ENCODE measurements at regions not wholly inside any gene's neighbourhood (a gene's known extent, or its start where the extent isn't known, plus 50 kb on each side); places are given as distances from the start of the nearest gene placed in this dataset.
A peak's percentile ranks its signal among the peaks of the same experiment; 100 is the strongest.
"Not testable (repeated sequence)": the region's sequence is repeated elsewhere in the genome, so short reads cannot be mapped to it uniquely, and the experiment has no call there.

DNA sequence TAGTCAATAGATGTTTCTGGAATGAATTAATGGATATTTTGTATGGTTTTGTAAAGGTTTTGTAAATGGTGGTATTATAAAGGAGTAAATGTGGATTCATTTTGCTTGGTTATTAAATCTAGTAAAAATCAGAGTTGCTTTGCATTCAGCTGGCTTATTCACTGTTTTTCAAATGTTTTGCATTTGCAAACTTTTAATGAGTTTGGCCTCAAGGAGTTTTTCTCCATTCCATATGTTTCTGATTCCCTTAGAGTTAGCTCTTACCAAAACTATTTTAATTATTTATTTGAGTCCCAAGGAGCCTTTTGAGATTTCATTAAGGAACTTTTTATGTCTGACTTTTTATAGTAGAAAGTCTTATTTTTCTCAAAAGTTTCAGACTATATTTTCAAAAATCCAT, 992.2 kb downstream of the DIPK2A start:
- no peak for DNase-seq

DNA sequence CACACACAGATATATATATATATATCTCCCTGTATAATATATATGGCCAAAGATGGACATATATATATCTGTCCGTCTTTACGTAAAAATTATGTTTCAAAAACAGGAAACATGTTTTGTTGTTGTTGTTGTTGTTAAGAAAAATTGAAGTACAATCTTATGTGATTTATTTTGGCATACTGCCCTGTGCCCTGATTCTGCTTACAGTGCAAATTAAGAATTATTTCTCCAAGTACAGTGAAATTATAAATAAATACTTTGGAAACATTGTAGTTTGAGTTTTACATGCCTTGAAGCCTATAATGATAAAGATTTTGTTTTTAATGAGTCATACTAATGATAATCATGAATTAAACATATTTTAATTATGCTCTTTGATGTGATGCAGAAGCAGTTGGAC, 994.9 kb downstream of the DIPK2A start:
- no peak for DNase-seq

DNA sequence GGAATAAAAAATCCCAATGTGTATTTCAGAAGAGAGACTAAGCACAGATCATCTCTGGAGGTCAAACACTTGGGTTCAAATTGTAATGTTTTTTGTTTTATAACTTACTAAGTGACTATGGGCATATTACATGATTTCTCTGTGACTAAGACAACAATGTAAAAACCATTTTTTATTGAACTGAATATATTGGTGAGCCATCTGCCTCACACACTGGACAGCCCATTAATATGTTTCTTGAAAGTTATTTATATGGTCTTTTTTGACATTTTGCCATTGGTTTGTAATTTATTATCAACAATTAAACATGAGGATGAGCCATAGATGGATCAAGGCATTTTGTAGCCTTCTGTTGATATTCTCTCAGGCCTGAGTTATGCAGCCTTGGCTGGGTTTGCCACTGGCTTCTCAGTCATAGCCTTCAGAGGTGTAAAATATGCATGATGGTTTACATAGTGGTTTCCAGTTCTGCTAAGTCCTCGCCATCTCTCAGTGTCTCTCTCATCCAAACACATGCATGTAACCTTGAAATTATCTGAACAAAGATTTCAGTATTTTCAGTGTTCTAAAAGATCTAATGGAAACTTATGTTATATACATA, 997.2 kb downstream of the DIPK2A start:
- DNase-seq: no peak

DNA sequence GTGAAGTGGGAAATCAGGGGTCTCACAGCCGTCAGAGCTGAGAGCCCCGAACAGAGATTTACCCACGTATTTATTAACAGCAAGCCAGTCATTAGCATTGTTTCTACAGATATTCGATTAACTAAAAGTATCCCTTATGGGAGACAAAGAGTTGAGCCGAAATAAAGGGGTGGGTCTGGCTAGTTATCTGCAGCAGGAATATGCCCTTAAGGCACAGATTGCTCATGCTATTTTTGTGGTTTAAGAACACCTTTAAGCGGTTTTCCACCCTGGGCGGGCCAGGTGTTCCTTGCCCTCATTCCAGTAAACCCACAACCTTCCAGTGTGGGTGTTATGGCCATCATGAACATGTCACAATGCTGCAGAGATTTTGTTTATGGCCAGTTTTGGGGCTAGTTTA, 1012.9 kb downstream of the DIPK2A start:
- DNase-seq: not testable (repeated sequence)

DNA sequence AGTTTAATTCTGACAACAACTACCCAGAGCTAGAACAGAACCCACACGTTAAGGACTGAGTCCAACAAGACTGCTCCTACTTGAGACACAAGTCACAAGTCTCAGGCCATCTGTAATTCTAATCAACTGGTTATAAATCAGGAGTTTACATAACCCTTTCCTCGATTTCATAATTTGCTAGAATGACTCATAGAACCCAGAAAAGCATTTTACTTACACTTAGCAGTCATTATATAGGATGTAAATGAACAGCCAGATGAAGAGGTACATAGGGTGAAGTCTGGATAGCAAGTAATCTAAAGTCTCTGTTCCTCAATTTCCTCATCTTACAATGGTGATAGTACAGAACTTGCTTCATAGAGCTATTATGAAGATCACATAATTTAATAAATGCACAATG, 1018.2 kb downstream of the DIPK2A start:
- DNase-seq: no peak

DNA sequence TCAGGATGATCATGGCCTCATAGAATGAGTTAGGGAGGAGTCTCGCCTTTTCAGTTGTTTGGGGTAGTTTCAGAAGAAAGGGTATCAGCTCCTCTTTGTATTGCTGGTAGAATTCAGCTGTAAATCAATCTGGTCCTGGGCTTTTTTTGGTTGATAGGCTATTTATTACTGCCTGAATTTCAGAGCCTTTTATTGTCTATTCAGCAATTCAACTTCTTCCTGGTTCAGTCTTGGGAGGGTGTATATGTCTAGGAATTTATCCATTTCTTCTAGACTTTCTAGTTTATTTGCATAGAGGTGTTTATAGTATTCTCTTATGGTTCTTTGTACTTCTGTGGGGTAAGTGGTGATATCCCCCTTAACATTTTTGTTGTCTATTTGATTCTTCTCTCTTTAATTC, 1024.2 kb downstream of the DIPK2A start:
- DNase-seq: no peak

DNA sequence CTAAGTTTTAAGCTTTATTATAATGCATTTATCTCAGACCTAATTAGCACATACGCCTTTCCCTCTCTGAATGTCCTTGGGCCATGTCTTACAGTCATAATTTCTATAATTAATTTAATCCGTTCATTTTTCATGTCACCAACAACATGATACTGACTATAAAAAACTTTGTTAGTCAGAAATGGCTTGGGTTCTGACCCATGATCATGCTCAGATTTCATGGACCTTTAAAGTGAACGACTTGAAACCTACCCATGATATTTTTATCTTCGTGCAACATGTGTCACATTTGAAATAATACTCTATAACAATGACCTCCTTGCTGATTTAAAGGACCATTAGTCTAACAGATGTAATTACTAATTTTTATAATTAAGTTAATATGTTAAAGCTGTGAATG, 1033.8 kb downstream of the DIPK2A start:
- no peak for DNase-seq

DNA sequence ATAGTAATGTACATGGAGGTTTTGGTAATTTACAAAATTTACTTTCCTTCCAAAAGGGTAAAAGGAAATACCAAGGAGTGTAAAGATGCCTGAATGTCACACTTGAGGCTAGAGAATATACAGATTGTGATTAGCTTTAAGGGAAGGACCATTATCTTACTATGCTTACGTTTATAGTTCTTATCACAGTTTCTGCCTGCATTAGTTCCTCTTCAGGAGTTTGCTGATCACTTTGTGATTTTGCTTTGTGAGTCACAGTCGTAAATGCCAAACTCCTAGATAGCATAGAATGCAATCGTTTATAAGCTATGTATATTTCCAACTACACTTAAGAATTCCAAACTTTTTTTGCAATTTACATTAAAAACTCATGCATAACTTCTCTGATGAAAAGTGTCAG, 1034.6 kb downstream of the DIPK2A start:
- DNase-seq: no peak

DNA sequence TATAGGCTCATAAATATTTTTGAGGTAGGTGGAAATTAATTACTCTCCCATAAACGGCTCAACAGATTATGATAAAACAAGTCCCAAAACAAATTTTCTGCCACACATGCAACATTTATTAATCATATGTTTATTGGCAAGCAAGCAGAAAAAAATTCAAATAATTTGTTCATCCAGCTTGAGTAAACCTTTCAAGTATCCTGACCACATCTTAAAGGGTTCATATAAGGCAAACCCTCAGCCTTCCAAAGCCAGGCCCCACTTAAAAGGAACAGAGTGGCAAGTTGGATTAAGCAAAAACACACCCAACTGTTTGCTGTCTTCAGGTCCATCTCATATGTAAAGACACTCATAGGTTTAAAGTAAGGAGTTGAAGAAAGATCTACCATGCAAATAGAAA, 1042.3 kb downstream of the DIPK2A start:
- DNase-seq: no peak

DNA sequence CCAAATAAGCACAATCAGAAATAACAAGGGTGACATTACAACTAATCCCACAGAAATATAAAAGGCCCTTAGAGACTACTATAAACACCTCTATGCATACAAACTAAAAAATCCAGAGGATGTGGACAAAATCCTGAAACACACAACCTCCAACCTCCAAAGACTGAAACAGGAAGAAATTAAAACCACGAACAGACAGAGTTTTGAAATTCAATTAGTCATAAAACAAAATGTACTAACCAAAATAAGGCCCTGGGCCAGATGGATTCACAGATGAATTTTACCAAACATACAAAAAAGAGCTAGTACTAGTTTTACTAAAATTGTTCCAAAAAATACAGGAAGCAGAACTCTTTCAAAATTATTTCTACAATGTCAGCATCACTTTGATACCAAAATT, 1043.6 kb downstream of the DIPK2A start:
- DNase-seq: peak; percentile 71 to 74

DNA sequence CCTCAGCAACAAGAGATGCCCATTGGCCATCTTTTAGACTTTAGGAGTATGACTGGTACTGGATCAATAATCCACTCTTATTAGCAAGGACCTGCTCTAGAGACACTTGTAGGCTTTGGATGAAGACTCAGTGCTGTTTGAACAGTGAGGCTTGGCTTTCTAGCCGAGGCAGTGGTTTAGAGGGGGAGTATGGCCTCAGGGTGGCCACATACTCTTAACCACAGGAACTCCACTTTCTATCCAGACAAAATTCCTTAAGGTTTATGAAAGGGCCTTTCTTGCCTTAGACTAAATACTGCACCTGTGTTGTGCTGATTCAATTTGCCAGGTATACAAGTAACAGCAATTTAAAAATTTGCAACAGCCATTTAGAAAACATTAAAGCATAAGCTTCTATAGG, 1046.3 kb downstream of the DIPK2A start:
- no peak for DNase-seq

DNA sequence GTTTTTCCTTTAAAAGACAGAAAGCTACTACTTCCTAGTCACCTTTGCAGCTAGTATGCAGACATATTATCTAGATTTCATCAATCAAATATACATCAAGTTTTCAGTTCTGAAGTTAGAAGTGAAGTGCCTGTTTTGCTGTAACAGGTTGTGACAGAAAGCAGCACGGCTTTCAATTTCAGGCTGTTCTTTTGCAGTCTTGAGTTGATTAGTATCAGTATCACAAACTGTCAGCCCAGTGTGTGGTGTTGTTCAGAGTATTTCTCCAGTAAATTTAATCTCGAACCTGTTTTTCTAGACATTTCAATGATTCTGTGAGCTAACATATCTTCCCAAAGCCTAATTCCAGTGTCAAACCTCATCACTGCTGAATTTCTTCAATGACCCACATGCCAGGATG, 1050.8 kb downstream of the DIPK2A start:
- DNase-seq: no peak

DNA sequence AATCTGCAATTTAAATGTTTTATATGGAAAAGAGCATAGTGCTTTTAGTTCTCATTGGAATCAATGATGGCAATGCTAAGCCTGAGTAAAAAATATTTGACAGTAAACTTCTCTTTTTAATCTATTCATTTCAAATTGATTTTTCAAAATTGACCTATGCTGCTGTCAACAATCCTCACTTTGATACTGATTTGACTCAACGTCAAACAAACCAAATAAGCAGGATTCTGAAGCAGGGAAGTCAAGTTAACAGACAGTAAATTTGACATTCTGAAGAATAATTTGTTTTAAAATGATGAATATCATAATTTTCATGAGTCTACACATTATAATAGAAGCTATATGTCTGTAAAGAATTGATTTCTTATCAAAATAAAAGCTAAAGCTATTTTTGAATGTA, 1053.1 kb downstream of the DIPK2A start:
- no peak for DNase-seq

DNA sequence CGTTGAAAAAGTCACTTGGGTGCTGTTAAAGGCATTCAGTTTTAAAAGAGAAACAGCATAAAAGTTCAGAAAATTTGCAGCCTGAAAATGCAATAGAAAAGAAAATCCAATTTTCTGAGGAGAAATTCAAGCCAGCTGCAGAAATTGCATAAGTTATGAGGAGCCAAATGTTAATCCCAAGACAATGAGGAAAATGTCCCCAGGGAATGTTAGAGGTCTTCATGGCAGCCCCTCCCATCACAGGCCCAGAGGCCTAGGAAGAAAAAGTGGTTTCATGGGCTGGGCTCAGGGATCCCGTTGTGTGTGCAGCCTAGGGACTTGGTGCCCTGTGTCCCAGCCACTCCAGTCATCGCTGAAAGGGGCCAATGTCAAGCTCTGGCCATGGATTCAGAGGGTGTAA, 1055.6 kb downstream of the DIPK2A start:
- not testable (repeated sequence) for DNase-seq

DNA sequence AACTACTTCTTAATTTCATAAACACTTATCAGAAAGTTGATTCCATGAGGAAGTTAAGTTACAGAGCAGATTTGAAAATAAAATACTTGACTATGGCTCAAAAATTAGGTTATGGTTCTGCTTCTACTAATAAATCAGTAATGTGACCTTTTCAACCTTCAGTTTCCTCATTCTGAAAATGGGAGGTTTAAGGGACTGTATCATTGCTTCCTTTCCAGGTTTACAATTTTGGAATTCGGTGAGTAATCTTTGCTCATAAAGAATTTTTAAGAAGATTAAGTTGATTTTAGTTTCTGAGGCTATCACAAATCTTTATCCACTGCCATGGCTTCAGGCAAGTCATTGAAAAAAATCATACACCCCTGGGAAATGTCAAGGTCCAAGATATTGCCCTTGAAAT, 1061.2 kb downstream of the DIPK2A start:
- DNase-seq: no peak

DNA sequence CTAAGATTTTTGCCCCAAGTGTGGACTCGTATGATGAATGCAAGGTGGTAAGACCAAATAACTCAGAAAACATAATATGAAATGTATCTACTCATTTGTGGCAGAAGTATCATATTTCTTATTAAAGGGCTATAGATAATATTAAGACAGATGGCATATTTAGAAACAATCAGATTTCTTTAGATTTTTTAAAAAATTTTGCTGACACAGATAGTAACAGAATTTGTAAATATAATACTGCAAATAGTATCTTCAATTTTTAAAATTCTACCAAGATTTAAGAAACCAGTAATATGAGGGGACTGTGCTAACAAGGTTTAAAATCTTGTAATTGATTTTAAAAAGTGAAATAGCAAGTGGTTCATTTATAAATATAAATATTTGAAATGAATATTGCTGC, 1064.1 kb downstream of the DIPK2A start:
- DNase-seq: no peak

DNA sequence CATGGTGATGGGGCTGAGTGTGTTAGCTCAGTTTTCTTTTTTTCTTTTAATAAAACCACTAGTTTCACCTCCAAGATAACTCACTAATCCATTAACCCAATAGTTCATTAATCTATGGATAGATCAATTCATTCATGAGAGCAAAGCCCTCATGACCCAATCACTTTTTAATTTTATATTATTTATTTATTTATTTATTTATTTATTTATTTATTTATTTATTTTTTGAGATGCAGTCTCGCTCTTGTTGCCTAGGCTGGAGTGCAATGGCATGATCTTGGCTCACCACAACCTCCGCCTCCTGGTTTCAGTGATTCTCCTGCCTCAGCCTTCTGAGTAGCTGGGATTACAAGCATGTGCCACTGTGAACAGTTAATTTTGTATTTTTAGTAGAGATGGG, 1082.4 kb downstream of the DIPK2A start:
- not testable (repeated sequence) for DNase-seq

DNA sequence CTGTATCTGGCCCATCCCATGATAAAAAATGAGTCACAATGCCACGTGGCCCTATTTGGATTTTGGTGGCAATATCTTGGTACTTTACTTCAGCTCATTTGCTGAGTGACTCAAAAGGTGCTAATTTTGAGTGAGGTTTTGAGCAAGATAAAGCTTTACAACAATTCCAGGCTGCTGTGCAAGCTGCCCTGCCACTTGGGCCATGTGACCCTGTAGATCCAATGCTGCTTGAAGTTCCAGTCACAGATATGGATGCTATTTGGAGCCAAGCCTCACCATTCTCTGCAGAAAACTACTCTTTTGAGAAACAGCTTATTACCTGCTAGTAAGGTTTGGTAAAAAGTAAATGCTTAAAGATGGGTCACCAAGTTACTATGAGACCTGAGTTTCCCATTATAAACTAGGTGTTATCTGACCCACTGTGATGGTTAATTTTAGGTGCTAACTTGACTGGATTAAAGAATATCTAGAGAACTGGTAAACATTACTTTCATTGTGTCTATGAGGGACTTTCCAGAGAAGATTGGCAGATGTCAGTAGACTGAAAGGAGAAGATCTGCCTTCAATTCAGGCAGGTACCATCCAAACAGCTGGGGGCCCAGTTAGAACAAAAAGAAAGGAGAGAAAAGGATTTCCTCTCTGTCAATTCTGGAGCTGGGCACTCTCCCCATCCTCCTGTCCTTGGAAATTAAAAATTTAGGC, 1083.9 kb downstream of the DIPK2A start:
- no peak for DNase-seq

DNA sequence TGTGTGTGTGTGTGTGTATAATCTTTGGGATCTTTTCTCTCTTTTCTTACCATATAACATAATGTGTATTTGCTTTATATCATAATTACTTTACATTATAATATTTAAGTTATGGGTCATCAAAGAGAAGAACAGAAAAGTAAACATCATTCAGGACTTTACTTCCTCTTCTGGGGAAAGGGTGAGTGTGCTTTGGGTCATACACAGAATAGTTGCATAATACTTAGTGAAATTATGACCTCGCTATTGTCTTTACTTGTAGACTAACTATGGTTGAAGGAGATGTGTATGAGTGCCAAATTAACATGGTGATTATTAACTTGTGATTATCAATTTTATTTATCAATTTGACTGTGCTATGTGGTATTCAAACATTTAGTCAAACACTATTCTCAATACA, 1086.9 kb downstream of the DIPK2A start:
- DNase-seq: peak; percentile 2 to 3

DNA sequence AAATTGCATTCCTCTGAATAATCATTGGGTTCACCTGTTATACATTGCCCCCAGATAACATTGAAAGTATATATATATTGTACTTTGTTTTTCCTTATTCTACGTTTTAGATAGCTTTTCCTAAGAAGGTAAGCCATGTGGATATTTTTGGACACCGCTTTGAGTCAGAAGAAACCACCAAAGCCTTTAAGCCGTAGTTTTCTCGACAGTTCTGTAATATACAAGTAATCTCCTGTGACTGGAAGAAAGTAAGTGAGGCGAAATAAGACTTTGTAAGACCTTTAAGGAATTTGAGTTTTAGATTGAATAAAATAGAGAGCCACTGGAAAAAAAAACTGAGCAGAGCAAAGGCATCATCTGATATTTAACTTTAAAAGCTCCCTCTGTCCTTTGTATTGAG, 1092.0 kb downstream of the DIPK2A start:
- DNase-seq: no peak

DNA sequence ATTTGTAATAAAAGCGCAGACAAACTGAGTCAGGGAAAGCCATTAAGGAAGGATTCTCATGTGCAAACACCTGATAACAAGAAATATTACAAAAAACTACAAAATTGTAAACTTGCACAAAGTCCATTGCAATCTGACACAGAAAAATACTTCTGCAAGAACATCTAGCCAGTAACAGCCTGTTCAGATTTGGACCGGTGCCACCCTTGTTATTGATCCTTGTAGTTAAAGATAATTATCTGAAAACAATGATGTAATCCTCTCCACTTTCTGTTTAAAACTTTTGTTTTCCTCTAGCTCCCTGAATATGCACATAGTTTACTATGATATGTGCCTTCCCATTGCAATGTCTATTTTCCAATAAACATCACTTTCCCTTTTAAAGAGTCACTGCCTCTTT, 1090.2 kb downstream of the PLOD2 start:
- DNase-seq: no peak

DNA sequence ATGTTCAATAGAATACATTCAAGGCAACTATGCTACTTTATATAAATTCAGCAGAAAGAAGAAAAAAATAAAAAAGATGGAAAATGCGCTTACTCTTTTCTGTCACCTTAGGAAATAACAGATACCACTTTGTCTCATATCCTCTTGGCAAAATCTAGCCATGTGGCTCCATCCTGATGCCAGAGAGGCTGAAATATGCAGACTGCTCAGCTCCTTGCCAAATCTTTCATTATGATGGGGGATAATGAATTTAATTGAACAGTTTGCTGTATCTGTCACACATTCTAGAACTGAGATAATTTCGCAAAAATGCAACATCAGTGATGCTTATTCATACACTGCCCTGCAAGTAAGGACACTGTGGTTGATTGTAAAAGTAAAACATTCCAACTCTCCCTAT, 1081.5 kb downstream of the PLOD2 start:
- DNase-seq: no peak

DNA sequence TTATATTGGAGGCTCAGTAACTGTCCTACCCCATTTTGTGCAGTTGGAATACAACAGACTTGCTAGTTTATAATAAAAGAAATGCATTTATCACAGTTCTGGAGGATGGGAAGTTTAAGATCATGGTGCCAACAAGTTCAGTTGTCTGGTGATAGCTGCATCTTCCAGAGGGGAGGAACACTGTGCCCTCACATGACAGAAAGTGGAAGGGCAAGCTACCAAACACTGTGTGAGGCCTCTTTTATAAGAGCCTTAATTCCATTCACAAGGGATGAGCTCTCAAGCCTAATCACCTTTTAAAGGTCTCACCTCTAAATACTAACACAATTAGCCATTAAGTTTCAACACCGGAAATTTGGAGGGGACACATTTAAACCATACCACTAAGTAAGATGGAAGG, 1073.9 kb downstream of the PLOD2 start:
- DNase-seq: peak in 1 of 2 experiments; percentile 28

DNA sequence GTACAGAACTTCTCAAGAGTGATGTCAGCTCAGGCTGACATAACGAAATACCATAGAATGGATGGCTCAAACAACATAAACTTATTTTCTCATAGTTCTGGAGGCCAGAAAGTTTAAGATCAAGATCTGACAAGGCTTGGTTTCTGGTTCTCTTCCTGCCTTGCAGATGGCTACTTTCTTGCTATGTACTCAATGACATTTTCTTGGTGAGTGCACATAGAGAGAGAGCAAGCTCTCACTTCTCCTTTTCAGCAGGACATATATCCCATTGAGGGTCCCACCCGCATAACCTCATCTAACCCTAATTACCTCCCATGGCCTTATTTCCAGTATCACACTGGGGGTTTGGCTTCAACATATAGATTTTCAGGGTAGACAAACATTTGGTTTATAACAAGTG, 1072.1 kb downstream of the PLOD2 start:
- no peak for DNase-seq

DNA sequence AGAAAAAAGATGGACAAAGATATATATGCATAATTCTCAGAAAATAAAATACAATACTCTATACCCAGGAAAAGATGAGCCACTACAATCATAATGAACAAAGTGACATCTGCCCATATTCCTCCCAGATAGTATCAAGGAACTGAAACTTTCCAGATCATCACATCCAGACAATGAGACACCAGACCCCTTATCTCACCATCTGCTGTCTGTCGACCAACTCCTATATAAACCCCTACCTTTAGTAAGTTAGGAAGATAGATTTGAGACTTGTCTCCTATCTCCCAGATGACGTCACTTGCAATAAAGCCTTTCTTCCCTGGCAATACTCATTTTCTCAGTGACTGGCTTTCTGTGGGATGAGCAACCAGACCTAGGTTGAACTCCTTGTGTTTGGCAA, 1071.6 kb downstream of the PLOD2 start:
- no peak for DNase-seq

Measured in Kasumi-1 (cell line).